ENCODE measurements at regions not wholly inside any gene's neighbourhood (a gene's known extent, or its start where the extent isn't known, plus 50 kb on each side); places are given as distances from the start of the nearest gene placed in this dataset.

DNA sequence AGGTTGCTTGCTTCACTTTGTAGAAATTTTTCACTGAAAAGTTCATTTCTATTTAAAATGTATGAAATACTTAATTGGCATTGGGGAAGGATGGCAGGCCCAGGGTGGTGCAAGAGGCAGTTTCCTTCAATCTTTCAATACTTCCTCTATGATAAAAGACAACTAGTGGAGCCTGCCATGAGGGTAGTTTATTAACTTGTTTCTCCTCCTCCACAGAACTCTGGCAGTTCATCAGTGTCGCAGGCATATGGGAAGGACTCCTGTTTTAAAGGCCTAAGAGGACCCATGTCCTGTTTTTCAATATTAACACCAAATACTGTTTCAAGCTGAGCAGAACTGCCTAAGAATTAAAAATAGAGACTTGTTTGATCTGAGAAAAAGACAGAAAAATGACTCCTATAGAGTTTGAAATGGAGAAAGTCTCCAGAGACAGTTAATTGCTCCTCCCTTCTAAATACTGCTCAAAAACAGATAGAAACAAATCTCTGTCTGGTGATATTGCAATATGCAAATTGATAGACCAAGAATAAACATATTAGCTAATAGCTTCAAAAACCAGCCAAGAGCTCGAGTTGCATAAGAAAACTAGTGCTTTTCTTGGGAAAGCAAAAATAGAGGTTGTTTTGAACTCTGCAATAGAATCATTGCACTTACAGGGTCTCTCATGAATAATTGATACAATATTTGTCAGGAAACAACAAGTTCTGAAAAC is 665.7 kb upstream of the SLC35B3 start:
- TF ChIP-seq, protein P1, sequence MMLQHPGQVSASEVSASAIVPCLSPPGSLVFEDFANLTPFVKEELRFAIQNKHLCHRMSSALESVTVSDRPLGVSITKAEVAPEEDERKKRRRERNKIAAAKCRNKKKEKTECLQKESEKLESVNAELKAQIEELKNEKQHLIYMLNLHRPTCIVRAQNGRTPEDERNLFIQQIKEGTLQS (IDR thresholded peaks at IDR 0.05): no peak
- TF ChIP-seq EZH2phosphoT487 (IDR thresholded peaks at IDR 0.05; ENCODE audit: borderline replicate concordance): no peak
- no peak for TF ChIP-seq SRF (IDR thresholded peaks at IDR 0.05; ENCODE audit: low read depth)
- TF ChIP-seq POLR2A (IDR thresholded peaks at IDR 0.05; ENCODE audit: borderline replicate concordance, extremely low read depth, insufficient read depth, insufficient read length): no peak
- TF ChIP-seq EGR1 (IDR thresholded peaks at IDR 0.05; ENCODE audit: low read depth): no peak
- TF ChIP-seq, protein P2, sequence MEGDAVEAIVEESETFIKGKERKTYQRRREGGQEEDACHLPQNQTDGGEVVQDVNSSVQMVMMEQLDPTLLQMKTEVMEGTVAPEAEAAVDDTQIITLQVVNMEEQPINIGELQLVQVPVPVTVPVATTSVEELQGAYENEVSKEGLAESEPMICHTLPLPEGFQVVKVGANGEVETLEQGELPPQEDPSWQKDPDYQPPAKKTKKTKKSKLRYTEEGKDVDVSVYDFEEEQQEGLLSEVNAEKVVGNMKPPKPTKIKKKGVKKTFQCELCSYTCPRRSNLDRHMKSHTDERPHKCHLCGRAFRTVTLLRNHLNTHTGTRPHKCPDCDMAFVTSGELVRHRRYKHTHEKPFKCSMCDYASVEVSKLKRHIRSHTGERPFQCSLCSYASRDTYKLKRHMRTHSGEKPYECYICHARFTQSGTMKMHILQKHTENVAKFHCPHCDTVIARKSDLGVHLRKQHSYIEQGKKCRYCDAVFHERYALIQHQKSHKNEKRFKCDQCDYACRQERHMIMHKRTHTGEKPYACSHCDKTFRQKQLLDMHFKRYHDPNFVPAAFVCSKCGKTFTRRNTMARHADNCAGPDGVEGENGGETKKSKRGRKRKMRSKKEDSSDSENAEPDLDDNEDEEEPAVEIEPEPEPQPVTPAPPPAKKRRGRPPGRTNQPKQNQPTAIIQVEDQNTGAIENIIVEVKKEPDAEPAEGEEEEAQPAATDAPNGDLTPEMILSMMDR (IDR thresholded peaks at IDR 0.05 in 2 of 3, conservative IDR thresholded peaks at IDR 0.05 in 1 of 3; ENCODE audit: borderline replicate concordance in 1 of 3, insufficient read depth in 1 of 3, low read depth in 2 of 3, low read length in 2 of 3): no peak
- no peak for TF ChIP-seq SIN3A (IDR thresholded peaks at IDR 0.05; ENCODE audit: low read depth)
- TF ChIP-seq TCF7L2 (IDR thresholded peaks at IDR 0.05; ENCODE audit: borderline replicate concordance, extremely low read depth, insufficient read depth, insufficient read length): no peak
- no peak for TF ChIP-seq FOSL1 (IDR thresholded peaks at IDR 0.05; ENCODE audit: low read depth)
- no peak for TF ChIP-seq CEBPB (IDR thresholded peaks at IDR 0.05; ENCODE audit: low read depth)
- no peak for TF ChIP-seq EZH2 (IDR thresholded peaks at IDR 0.05)
- no peak for TF ChIP-seq JUND (IDR thresholded peaks at IDR 0.05)
- TF ChIP-seq RAD21 (IDR thresholded peaks at IDR 0.05; ENCODE audit: low read depth): no peak
